H1 (cell line): ENCODE measurements at regions not wholly inside any gene's neighbourhood (a gene's known extent, or its start where the extent isn't known, plus 50 kb on each side); places are given as distances from the start of the nearest gene placed in this dataset.

ENCODE experiments used
- BRCA1 ChIP-seq: IDR thresholded peaks from 2 replicates; pipeline ENCODE4 v1.6.1; 2012; ENCODE audit warnings: low read depth, low read length, improper control_type of control experiment
- CHD7 ChIP-seq: fragments of 300-600 bp; sonication (generic); IDR thresholded peaks from 2 replicates; pipeline ENCODE4 v1.7.1; 2012; ENCODE audit warnings: low read length, moderate library complexity, mild to moderate bottlenecking, inconsistent platforms; ENCODE audit not compliant: insufficient replicate concordance
- POLR2AphosphoS5 ChIP-seq: IDR thresholded peaks from 2 replicates; pipeline ENCODE4 v1.6.1; 2011; ENCODE audit warnings: low read depth, low read length
- RBBP5 ChIP-seq: IDR thresholded peaks from 2 replicates; pipeline ENCODE4 v1.7.1; 2012; ENCODE audit warnings: low read depth, mild to moderate bottlenecking, inconsistent platforms, low read length, moderate library complexity, borderline replicate concordance
- RFX5 ChIP-seq: IDR thresholded peaks from 2 replicates; pipeline ENCODE4 v1.6.1; 2011; ENCODE audit warnings: low read depth, low read length, improper control_type of control experiment, borderline replicate concordance
- RXRA ChIP-seq: IDR thresholded peaks from 2 replicates; pipeline ENCODE4 v1.6.1; 2011; ENCODE audit warnings: low read depth, mild to moderate bottlenecking, low read length, moderate library complexity; ENCODE audit not compliant: insufficient read depth

DNA sequence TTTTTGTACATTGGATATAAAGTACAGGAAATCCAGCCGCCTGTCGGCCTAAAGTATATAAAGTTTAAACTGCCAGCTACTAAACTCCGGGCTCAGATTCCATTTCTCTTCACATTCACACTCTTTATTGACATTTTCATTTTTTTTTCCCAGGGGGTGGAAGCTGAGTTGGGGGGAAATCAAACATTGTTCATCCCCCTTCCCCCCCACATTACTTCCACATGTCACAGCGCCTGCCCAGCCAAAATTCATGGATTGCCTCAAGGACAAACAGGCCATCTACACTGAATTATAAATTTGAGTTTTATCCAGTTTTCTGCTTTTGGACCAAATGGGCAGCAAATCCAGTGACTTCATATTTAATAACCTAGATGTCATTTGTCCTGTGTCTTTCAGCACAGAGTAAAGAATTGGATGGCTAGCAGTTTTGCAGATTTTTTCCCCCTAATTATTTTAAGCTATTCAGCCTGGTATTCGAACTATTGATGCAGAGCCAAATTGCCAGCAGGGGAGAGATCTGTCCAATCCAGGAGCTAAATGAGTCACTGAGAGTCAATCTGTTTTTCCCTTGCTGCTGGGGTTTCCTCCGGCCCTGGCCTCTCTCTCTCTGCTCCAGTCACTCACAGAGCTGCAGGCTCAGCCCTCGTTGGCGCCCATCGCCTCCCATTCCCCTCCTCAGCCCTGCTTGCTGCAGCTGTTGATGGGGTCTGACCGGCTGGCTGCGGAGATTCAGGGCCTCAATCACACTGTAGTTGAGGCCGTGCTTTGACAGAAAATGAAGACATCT lies 98.0 kb downstream of the LMO4 start (continued):
- TF ChIP-seq CHD7, result no peak
- TF ChIP-seq RBBP5, result no peak
- no peak for TF ChIP-seq RFX5
- no peak for TF ChIP-seq RXRA
- TF ChIP-seq BRCA1, result no peak
- TF ChIP-seq POLR2AphosphoS5, result no peak
